ENCODE measurements at regions not wholly inside any gene's neighbourhood (a gene's known extent, or its start where the extent isn't known, plus 50 kb on each side); places are given as distances from the start of the nearest gene placed in this dataset.

- no peak for TF ChIP-seq POLR2A (IDR thresholded peaks at IDR 0.05)
- TF ChIP-seq POLR2AphosphoS5 (IDR thresholded peaks at IDR 0.05; ENCODE audit: insufficient read depth in 1 of 2, low read depth in 1 of 2), result no peak
- no peak for TF ChIP-seq CTCF (IDR thresholded peaks at IDR 0.05)
Measured at GRCh38 chr7:108663701-108664100, 94.0 kb downstream of the DNAJB9 start.
